ENCODE measurements at regions not wholly inside any gene's neighbourhood (a gene's known extent, or its start where the extent isn't known, plus 50 kb on each side); places are given as distances from the start of the nearest gene placed in this dataset.

DNA sequence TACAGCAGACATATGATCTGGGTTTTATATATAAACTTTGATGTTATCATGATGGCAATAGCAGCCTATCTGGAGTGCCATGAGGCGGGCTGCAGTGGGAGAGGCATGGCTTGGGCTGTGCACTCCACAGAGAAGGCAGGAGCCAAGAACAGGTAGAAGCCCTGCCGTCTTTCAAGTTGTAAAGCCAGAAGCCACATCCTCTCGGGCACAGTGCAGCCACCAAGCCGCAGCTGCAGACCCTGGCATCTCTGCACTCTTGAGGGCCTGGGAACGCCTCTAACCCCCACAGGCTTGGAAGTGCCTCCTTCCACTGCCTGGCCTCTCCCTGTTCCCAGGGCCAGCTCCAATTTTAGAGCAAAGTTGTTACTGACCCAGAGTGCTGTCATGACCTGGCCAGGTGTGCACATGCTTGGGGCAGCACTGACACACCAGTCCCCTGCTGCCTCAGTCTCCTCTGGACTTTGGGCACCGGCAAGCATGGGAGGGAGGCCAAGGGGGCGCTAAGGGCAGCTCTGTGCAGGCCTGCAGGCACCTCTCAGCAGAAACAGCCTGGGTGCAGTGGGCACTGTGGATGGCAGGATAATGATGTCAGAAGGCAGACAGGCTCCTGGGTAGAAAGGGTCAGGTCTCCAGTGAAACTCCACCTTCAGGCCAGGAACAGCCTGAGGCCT, 1619.8 kb upstream of the PRMT6 start:
- H3K27me3 Mint-ChIP-seq (ENCODE audit: unreplicated experiment) = no peaks in the 10 kb centered on the region
- H3K9me3 Mint-ChIP-seq (ENCODE audit: unreplicated experiment) = no peaks in the 10 kb centered on the region
- DNase-seq (ENCODE audit: low spot score) = no peak
- no peaks in the 10 kb centered on the region for H3K36me3 Mint-ChIP-seq (ENCODE audit: low read depth, unreplicated experiment)
- H3K4me3 Mint-ChIP-seq (ENCODE audit: unreplicated experiment) = no peak overlapping the region
- no peaks in the 10 kb centered on the region for H3K4me1 Mint-ChIP-seq (ENCODE audit: unreplicated experiment)
- TF ChIP-seq, protein P1, sequence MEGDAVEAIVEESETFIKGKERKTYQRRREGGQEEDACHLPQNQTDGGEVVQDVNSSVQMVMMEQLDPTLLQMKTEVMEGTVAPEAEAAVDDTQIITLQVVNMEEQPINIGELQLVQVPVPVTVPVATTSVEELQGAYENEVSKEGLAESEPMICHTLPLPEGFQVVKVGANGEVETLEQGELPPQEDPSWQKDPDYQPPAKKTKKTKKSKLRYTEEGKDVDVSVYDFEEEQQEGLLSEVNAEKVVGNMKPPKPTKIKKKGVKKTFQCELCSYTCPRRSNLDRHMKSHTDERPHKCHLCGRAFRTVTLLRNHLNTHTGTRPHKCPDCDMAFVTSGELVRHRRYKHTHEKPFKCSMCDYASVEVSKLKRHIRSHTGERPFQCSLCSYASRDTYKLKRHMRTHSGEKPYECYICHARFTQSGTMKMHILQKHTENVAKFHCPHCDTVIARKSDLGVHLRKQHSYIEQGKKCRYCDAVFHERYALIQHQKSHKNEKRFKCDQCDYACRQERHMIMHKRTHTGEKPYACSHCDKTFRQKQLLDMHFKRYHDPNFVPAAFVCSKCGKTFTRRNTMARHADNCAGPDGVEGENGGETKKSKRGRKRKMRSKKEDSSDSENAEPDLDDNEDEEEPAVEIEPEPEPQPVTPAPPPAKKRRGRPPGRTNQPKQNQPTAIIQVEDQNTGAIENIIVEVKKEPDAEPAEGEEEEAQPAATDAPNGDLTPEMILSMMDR (IDR thresholded peaks at IDR 0.05; ENCODE audit: unreplicated experiment) = no peak
- no peak overlapping the region for H3K27ac Mint-ChIP-seq (ENCODE audit: unreplicated experiment)

DNA sequence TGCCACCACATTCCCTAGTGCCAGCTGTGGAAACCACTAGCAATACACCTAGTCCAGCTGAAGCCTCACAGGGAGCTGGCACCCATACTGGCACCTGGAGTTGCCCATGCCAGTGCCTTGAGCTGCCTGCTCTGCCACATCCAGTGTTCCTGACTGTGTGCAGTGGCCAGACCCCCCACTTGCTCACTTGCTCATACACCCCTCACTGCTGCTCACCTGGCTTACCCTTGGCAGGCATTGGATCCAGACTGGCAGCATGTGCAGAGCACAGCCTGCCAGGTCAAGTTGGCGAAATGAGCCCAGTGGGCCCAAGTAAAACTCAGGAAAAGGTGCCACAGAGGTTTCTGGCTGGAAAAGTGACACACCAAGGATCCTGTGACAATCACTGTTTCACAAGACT, 1618.6 kb upstream of the PRMT6 start:
- H3K9me3 Mint-ChIP-seq (ENCODE audit: unreplicated experiment) = no peaks in the 10 kb centered on the region
- no peak overlapping the region for H3K4me3 Mint-ChIP-seq (ENCODE audit: unreplicated experiment)
- no peaks in the 10 kb centered on the region for H3K4me1 Mint-ChIP-seq (ENCODE audit: unreplicated experiment)
- DNase-seq (ENCODE audit: low spot score) = no peak
- H3K36me3 Mint-ChIP-seq (ENCODE audit: low read depth, unreplicated experiment) = no peaks in the 10 kb centered on the region
- TF ChIP-seq, protein P1 (IDR thresholded peaks at IDR 0.05; ENCODE audit: unreplicated experiment) = no peak
- H3K27ac Mint-ChIP-seq (ENCODE audit: unreplicated experiment) = no peak overlapping the region
- no peaks in the 10 kb centered on the region for H3K27me3 Mint-ChIP-seq (ENCODE audit: unreplicated experiment)

DNA sequence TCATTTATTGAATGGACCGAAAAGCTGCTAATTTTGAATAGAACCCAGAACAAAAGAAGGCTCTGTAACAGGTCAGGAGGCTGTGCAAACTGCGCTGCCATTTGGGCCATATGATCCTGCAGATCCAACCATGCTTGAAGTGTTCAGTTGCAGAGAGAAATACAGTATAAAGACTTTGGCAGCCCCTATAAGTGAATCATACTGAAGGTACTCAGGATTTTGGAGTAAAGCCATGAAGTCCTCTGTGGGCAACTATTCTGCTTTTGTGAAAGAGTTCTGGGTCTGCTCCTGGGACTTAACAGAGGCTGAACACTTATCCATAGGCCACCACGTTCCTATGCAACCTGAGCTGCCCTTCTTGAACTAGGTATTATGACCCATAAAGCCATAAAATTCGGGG, 1613.6 kb upstream of the PRMT6 start:
- Mint-ChIP-seq H3K27ac (ENCODE audit: unreplicated experiment) (no peak overlapping the region), H3K27me3 (ENCODE audit: unreplicated experiment) (no peaks in the 10 kb centered on the region), H3K4me1 (ENCODE audit: unreplicated experiment) (no peaks in the 10 kb centered on the region), H3K4me3 (ENCODE audit: unreplicated experiment) (no peak overlapping the region), H3K36me3 (ENCODE audit: low read depth, unreplicated experiment) (no peaks in the 10 kb centered on the region), H3K9me3 (ENCODE audit: unreplicated experiment) (no peaks in the 10 kb centered on the region)
- no peak for DNase-seq (ENCODE audit: low spot score)
- TF ChIP-seq, protein P1 (IDR thresholded peaks at IDR 0.05; ENCODE audit: unreplicated experiment) = no peak

DNA sequence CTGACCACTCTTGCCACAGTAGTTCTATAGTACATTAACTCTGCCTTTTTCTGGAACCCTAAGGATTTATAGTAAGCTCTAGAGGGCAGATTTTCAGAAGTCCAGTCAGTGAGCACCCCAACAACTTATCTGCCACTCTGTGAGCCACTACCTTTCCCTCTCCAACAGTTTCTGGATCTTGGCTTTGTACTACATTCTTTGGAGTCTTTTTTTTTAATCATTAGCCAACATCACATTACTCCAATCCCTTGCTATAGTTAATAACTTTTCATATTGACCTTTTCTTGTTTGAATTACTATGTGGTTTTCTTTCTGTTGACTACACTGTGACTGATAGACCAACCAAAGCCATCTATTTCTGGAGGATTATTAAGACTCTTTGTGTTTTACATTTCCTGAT, 1596.7 kb upstream of the PRMT6 start:
- no peaks in the 10 kb centered on the region for H3K27me3 Mint-ChIP-seq (ENCODE audit: unreplicated experiment)
- DNase-seq (ENCODE audit: low spot score) = no peak
- no peak overlapping the region for H3K27ac Mint-ChIP-seq (ENCODE audit: unreplicated experiment)
- no peaks in the 10 kb centered on the region for H3K9me3 Mint-ChIP-seq (ENCODE audit: unreplicated experiment)
- H3K4me3 Mint-ChIP-seq (ENCODE audit: unreplicated experiment) = no peak overlapping the region
- no peaks in the 10 kb centered on the region for H3K4me1 Mint-ChIP-seq (ENCODE audit: unreplicated experiment)
- TF ChIP-seq, protein P1 (IDR thresholded peaks at IDR 0.05; ENCODE audit: unreplicated experiment) = no peak
- H3K36me3 Mint-ChIP-seq (ENCODE audit: low read depth, unreplicated experiment) = no peaks in the 10 kb centered on the region

DNA sequence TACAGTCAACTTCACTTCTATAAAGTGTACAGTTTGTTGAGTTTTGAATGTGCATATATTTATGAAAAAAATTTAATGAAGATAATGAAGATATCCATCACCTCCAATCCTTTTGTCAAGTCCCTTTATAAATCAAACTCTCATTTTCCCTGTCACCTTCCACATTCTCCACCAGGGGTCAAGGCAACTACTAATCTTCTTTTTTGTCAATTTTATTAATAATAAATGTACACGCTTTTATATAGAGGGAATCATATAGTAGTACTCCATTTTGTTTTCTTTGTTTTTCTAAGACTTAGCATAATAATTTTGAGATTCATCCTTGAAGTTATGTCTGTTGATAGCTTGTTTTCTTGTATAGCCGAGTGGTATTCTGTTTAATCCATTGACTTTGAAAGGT, 1594.2 kb upstream of the PRMT6 start:
- H3K4me3 Mint-ChIP-seq (ENCODE audit: unreplicated experiment) = no peak overlapping the region
- no peaks in the 10 kb centered on the region for H3K27me3 Mint-ChIP-seq (ENCODE audit: unreplicated experiment)
- H3K4me1 Mint-ChIP-seq (ENCODE audit: unreplicated experiment) = no peaks in the 10 kb centered on the region
- DNase-seq (ENCODE audit: low spot score) = no peak
- TF ChIP-seq, protein P1 (IDR thresholded peaks at IDR 0.05; ENCODE audit: unreplicated experiment) = peak; percentile 30
- no peaks in the 10 kb centered on the region for H3K9me3 Mint-ChIP-seq (ENCODE audit: unreplicated experiment)
- H3K36me3 Mint-ChIP-seq (ENCODE audit: low read depth, unreplicated experiment) = no peaks in the 10 kb centered on the region
- no peak overlapping the region for H3K27ac Mint-ChIP-seq (ENCODE audit: unreplicated experiment)
